NCI-H526 (cell line): ENCODE measurements at regions not wholly inside any gene's neighbourhood (a gene's known extent, or its start where the extent isn't known, plus 50 kb on each side); places are given as distances from the start of the nearest gene placed in this dataset.
"Not testable (repeated sequence)": the region's sequence is repeated elsewhere in the genome, so short reads cannot be mapped to it uniquely, and the experiment has no call there.

Source experiments
- DNase-seq, 2 experiments: peaks; one replicate each; lab custom pipeline; 2025; lab: John Stamatoyannopoulos, UW

GRCh38 chr5:148880197-148880596 lies 53.8 kb downstream of the ADRB2 start:
- DNase-seq: no peak

- DNase-seq: no peak
Measured at GRCh38 chr5:148880696-148881095, 54.3 kb downstream of the ADRB2 start.

DNA sequence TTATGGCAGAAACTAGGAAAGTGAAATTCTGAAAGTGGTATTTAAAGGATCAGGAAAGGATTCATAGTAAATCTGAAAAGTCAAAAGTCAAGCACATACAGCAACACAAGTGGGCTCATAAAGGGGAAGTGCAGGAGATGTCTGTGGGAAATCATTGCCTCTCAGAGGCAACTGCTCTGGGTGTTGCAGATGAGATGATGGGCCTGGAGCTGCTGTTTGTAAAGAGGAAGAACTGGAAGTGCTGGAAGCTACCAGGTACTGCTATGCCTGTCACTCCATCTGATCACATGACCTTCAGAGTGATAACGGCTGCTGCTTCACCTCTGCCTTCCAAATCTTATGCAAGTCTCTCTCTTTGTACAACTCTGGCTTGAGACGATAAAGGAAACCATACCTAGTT lies 55.9 kb downstream of the ADRB2 start:
- no peak for DNase-seq

- DNase-seq: no peak
Measured at GRCh38 chr5:148884339-148885020, 58.1 kb downstream of the ADRB2 start.

DNA sequence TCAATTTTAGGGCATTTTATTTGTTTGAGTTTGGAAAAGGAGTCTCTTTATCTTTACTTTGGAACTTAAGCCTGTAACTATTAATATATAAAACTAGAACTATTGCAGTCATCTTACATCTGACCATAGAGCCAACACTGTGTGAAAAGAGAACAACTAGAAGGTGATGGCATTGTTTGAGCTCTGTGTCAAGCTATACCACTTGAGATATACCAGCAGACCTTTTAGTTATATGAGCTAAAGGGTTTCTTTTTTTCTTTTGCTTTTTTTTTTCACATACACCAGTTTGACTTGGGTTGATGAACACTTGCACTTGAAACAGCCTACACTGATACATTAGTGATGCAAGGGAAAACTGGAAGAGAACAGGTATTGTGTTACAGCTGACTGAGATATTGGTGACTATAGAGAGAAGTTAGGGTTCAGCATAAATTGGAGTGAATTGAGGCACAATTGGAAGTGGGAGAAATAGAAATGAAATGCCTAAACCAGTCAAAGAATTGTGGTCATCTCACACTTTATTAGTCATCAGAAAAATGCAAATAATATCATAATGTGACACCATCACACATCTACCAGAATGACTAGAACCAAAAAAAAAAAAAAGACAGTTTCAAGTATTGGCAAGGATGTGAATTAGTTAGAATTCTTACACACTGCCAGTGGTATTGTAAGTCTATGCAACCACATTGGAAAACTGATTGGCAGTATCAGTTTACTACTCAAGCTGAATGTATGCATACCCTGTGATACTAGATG lies 60.9 kb downstream of the ADRB2 start:
- no peak for DNase-seq

DNA sequence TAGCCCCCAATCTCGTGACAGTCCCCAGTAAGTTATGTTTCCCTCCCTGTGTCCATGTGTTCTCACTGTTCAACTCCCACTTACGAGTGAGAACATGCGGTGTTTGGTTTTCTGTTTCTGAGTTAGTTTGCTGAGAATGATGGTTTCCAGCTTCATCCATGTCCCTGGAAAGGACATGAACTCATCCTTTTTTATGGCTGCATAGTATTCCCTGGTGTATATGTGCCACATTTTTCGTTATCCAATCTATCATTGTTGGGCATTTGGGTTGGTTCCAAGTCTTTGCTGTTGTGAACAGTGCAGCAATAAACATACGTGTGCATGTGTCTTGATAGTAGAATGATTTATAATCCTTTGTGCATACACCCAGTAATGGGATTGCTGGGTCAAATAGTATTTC lies 63.5 kb downstream of the ADRB2 start:
- not testable (repeated sequence) for DNase-seq

- not testable (repeated sequence) for DNase-seq
Measured at GRCh38 chr5:148895441-148895840, 69.0 kb downstream of the ADRB2 start.

DNA sequence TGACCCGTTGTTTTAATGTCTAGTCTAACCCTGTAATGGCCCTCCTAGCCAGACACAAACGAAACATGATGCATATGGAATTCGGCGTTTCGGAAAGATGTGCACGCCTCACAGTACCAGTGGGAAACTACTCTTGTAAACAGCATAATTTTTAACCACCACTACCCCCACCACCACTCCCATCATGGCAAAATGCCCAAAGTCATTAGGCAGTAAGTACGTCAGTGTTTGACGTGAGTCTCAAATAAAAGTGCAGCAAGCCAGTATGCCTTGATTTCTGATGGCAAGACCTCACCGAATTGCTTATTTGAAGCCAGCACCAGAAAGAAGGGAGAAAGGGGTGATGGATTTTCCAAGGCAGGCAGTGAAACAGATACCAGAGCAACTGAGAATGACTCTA lies 71.4 kb downstream of the ADRB2 start:
- DNase-seq: no peak

DNA sequence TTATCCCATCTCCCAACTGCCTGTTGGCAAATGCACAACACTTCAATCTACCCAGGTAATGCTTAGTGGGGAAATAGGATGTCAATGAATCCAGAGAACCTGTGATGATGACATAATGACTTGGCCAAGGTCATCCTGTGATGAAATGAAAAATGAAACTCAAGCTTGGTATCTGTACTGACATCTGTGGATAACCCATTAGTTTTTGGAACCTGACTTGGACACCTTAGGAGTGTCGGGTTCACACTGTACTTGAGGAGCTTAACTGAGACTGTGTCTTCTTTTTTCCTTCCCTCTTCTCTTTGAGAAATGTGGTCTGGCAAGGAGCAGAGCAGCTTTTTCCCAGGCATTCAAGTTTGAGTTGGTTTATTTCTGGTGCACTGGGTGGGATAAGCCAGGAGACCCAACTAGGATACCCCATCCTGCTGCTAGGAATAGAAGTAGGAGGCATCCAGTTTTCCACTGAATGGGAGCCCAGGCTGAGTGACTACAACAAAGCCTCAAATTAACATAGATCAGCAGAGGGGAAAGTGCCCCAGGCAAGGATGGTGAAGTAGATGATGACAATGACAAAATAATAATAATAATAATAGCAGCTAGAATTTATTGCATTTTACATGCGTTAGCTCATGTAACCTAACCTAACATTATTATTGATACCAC lies 72.1 kb downstream of the ADRB2 start:
- no peak for DNase-seq

GRCh38 chr5:148899993-148900392 lies 73.6 kb downstream of the ADRB2 start:
- no peak for DNase-seq

DNA sequence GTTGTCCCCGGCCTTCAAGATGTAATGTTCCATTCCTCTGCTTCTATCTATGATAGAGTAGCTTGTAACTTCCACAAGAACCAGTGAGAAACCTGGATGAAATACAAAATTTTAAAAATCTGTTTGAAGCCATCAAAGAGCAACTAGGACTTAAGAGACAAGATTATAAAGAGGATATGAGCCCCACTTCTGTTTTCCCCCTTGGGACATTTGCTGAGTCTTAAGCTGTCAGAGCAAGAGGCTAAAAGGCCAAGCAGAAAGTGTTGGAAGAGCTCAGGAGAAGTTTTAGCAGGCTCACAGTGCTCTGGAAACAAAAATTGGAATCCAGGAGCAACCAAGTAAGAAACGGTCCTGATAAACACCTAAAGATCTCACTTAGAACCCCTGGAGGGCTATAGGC lies 76.1 kb downstream of the ADRB2 start:
- no peak for DNase-seq

DNA sequence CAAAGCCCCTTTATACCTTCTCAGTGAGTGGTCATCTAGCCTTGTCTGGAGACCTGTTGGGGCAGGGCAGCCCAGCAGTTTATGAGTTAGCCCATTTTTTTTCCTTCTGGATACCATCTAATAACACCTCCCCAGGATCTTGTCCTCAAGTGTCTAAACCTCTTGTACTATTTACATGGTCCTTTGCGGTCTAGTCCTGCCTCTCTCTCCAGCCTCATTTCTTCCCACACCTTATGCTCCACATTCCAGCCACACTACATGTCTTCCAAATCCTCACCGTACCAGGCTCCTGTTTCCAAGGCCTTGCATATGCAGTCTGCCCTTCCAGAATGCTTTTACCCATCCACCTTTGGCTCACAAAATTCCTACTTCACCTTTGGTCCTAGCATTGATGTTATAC lies 77.2 kb downstream of the ADRB2 start:
- no peak for DNase-seq

DNA sequence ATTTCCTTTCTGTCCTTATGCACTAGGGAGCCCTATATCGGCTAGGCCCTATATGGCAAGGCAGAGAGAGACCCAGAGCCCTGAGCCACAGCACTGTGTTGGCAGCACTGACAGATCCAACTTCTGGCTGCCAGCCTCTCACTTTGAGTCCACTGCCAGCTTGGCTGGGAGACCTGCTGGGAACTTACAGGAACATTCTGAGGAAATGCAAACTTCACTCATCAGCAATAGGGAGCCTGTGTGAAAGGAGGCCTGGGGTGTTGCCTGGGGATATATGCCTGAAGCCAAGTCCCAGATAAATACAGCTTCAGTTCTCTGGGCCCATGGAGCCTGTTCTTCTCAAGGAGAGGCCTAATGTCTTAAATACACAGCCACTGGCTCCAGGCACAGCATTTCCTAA lies 78.0 kb downstream of the ADRB2 start:
- DNase-seq: no peak

GRCh38 chr5:148905541-148905940 lies 79.1 kb downstream of the ADRB2 start:
- DNase-seq: no peak

DNA sequence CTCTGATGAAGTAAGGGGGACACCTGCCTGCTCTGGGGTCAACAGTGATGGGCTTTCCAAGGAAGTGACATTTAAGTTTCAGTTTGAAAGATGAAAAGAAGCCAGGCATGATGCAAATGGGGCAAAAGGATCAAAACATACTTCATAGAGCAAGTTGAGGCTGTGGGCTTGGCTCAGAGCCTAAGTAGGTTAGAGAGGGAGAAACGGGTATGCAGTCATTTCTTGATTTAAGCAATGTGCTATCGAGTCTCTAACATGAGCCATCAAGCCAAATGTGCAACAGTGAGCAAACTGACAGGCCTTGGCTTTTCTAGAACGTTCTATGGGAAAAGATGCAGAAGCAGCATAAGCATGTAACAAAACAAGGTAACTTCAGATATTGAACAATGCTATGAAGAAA lies 80.6 kb downstream of the ADRB2 start:
- no peak for DNase-seq

DNA sequence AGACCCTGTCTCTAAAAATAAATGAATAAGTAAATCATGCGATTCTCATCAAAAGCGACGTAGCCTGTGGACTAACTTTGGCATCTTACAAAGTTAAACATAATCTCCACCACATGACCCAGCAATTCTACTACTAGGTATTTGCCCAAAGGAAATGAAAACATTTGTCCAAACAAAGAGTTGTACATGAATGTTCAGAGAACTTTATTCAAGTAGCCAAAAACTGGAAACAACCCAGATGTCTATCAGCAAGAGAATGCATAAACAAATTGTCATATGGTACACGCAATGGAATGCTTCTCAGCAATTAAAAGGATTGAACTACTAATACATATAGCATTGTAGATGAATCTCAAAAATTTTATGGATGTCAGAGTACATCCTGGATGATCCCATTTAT lies 82.6 kb downstream of the ADRB2 start:
- no peak for DNase-seq

DNA sequence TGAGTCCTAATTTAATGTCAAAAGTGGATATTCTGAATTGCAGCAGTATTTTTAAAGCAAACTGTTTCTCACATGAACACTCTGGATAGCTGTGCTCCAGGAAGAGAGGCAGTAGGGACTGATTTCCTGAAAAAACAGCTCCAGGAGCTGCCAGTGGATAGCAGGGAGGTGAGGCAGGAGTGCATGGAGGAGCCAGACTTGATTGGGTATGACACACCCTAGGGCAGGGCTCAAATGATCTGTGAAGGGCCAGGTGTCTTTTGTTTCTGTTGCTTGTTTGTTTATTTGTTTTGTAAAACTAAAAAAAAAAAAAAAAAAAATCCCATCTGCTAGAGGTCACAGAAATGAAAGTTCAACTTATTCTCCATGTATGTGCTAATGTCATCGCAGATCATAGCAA lies 83.4 kb downstream of the ADRB2 start:
- no peak for DNase-seq

GRCh38 chr5:148910216-148910615 lies 83.8 kb downstream of the ADRB2 start:
- DNase-seq: no peak

DNA sequence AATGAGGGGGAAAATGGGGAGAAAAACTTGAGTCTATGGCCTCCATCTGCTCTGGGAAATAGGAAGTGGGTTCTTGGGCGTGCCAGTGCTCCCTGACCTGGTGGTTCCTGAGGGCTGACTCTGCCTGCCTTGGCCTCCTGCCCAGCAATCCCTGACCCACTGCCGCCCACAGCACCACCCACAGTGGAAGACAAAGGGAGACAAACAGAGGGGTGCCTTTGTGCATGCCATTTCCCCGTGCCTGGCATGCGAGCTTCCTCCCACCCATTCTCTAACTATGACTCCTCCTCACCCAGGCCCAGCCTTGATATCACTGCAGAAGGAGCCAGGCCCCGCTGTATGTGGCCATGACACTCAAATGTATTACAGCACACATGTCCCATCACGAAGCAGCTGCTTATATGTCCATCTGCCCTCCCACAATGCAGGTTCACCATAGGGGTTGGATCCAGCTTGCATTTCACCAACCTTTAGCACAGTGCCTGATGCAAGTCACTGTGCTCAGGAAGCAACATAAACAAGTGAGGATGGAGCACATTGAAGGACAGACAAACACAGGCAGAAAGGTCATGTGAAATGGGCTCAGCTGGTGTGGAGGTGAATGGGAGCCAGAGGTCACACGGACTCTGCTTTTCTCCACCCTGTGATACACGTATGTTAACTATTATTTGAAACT lies 84.4 kb downstream of the ADRB2 start:
- no peak for DNase-seq

GRCh38 chr5:148911386-148911785 lies 85.0 kb downstream of the ADRB2 start:
- DNase-seq: no peak

DNA sequence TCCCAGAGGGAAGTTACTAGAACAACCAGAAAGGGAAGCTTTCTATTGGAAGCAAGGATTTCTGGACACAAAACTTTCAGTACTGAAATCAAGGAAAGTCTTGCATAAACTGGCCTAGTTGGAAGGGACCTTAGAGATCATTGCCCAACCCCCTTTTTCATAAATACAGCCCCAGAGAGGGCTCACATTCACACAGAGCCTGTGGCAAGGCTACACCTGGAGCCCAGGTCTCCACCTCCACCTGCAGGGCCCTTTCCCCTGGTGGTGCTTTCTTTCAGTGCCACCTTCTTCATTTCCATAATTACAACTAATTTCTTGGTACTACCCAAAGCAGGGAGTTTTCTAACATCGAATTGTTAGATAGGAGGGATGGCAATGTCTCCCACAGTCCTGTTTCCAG lies 85.7 kb downstream of the ADRB2 start:
- no peak for DNase-seq

DNA sequence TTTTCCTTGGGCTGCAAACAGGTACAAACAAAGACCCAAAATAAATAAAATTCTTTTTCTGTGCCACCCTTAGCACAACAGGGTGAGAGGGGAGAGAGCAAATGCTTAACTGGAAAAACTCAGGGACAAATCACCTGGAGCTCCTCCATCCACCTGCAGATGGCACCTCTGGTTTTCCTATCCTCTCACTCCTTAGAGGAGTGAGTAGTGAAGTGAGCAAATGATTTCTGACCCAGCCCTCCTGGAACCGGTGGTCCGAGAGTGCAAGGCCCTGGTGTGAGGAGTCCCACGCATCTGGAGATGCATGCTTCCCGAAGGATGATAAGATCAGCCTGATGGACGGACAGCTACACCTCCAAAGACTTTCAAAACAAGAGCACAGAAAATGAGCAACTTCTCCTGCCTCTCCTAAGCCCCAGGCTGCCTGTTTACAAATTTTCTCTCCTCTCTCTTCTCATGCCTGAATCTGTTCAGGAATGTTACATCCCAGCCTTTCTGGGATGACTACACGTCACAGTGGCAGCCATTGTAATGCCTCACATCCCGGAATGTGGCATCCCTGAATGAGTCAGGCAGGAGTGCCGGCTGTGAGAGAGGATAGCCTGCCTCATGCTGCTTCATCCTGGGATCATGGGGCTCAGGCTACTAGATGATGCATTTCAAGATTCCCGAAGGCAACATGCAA lies 86.4 kb downstream of the ADRB2 start:
- peak in 1 of 2 experiments; percentile 42 for DNase-seq
